HUES6 (cell line): ENCODE measurements at regions not wholly inside any gene's neighbourhood (a gene's known extent, or its start where the extent isn't known, plus 50 kb on each side); places are given as distances from the start of the nearest gene placed in this dataset.

Source experiments
- H3K27ac ChIP-seq: 2 replicates; pipeline ENCODE4 v1.7.0; 2013; ENCODE audit warnings: low read depth, mild to moderate bottlenecking, low read length, inconsistent platforms
- H3K27me3 ChIP-seq: 2 replicates; pipeline ENCODE4 v1.6.1; 2013; ENCODE audit warnings: low read length; ENCODE audit not compliant: control insufficient read depth, insufficient read depth
- H3K36me3 ChIP-seq: 2 replicates; pipeline ENCODE4 v1.6.1; 2013; ENCODE audit warnings: low read length; ENCODE audit not compliant: control insufficient read depth, insufficient read depth
- H3K4me1 ChIP-seq: 2 replicates; pipeline ENCODE4 v1.6.1; 2013; ENCODE audit warnings: low read length; ENCODE audit not compliant: control insufficient read depth, insufficient read depth
- H3K4me3 ChIP-seq: 2 replicates; pipeline ENCODE4 v1.5.1; 2013; ENCODE audit warnings: low read depth, low read length
- H3K9ac ChIP-seq: one replicate; pipeline ENCODE4 v1.6.1; 2013; ENCODE audit warnings: mild to moderate bottlenecking, low read length
- H3K9me3 ChIP-seq: 2 replicates; pipeline ENCODE4 v1.6.1; 2013; ENCODE audit warnings: low read depth, low read length; ENCODE audit not compliant: control insufficient read depth, insufficient read depth

GRCh38 chr2:125042727-125043126 lies 1017.6 kb downstream of the CNTNAP5 start:
- no peaks in the 10 kb centered on the region for H3K4me1 ChIP-seq
- H3K4me3 ChIP-seq, result no peak overlapping the region
- no peaks in the 10 kb centered on the region for H3K27me3 ChIP-seq
- no peak overlapping the region for H3K27ac ChIP-seq
- H3K9ac ChIP-seq, result no peak overlapping the region
- H3K9me3 ChIP-seq, result no peaks in the 10 kb centered on the region
- no peaks in the 10 kb centered on the region for H3K36me3 ChIP-seq

DNA sequence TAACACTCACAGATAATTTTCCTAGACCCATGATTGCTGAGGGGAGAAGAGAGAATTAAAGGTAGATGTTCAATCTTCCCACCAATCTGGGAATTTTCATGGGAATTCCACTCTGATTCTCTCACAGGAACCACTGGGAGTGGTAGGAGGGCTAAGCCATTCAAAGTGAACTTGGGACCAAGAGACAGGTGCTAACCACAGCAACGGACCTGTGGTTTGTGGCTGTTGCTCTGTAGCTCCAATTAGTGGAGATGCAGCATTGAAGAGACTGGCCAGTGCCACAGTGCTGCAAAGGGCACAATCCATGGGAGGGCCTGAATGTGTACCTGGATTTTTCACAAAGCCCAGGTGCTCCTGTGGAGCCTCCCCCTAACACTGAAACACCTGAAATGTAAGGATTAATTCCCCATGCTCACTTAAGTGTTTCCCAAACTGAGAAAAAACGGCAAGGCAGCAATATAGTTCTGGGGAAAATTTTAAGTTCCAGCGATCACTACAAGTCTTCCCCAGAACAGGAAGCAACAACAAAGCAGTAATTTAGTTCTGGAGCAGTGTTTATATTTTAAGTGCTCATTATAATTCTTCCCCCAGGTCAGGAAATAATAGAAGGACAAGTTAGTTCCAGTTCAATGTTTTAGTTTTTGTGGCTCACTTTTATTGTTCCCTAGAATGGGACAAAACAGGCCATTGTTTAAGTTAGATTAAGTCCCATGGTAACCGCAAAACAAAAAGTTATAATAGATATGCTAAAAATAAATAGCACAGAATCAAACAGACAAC lies 1045.8 kb downstream of the CNTNAP5 start:
- Histone ChIP-seq H3K27ac (no peak overlapping the region), H3K36me3 (no peaks in the 10 kb centered on the region), H3K4me1 (no peaks in the 10 kb centered on the region), H3K4me3 (no peak overlapping the region), H3K27me3 (no peaks in the 10 kb centered on the region), H3K9ac (no peak overlapping the region), H3K9me3 (peaks cover 5% of the 10 kb centered on the region; the same call in 1 of the 2 replicates)

DNA sequence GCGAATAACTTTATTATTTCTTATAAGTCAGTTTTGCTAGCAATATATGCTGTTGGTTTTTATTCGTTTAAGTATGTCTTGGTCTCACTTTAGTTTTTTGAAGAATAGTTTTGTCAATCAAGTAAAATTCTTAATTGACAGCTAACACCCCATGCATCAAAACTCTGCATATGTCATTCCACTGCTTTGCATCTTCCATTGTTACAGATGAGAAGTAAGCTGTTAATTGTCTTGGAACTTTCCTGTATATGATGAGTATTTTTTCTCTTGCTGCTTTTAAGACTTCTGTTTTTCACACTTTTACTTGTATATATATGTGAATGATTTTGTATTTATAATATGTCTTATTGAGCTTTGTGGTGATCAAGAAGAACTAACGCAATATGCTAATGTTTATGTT lies 1048.4 kb downstream of the CNTNAP5 start:
- Histone ChIP-seq H3K4me3 (no peak overlapping the region), H3K27ac (no peak overlapping the region), H3K9me3 (peaks cover 5% of the 10 kb centered on the region; the same call in 1 of the 2 replicates), H3K9ac (no peak overlapping the region), H3K36me3 (no peaks in the 10 kb centered on the region), H3K27me3 (no peaks in the 10 kb centered on the region), H3K4me1 (no peaks in the 10 kb centered on the region)

GRCh38 chr2:125085904-125086303 lies 1060.8 kb downstream of the CNTNAP5 start:
- H3K27ac ChIP-seq, result no peak overlapping the region
- no peaks in the 10 kb centered on the region for H3K9me3 ChIP-seq
- H3K36me3 ChIP-seq, result no peaks in the 10 kb centered on the region
- peaks cover 3% of the 10 kb centered on the region; the same call in 1 of the 2 replicates for H3K4me1 ChIP-seq
- H3K4me3 ChIP-seq, result no peak overlapping the region
- no peaks in the 10 kb centered on the region for H3K27me3 ChIP-seq
- H3K9ac ChIP-seq, result no peak overlapping the region

DNA sequence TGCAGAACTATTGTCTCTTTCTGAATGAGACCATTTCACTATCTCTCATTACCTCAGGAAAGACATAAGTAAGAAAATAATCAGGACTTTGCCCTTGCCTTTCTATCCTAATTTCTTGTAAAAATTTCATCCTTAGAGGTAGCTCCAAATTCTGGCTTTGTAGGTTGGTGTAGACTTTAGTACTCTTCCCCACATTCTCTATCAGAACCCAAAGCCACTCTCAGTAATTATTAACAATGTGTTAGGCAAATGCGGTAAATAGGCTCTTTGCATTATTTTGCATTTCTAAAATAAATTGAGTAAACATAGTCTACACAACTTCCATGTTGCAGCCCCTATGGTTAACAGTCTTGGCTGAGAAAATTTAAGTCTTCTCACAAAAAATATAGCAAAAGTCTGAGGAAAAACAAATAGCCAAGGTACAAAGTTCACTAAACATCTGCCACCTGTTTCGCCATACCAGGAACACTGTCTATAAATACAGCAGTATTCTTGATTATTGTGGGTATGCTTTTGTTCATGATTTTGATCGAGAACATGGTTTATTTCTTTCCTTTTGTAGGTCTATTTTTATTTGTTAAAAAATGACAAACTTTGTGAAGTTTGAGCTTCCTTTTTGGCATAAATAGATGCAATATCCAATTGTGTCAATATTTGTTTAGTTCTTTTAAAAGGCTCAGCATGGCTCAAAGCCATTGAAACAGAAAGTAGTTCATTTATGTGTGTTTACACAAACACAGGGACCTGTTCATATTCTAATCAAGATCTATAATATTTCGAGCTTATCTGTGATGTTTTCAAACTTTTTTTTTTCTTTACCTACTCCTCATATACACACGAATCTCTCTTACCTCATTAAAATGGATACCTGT lies 1061.5 kb downstream of the CNTNAP5 start:
- peaks cover 3% of the 10 kb centered on the region; the same call in 1 of the 2 replicates for H3K4me1 ChIP-seq
- no peaks in the 10 kb centered on the region for H3K9me3 ChIP-seq
- no peak overlapping the region for H3K4me3 ChIP-seq
- no peak overlapping the region for H3K27ac ChIP-seq
- no peaks in the 10 kb centered on the region for H3K27me3 ChIP-seq
- no peak overlapping the region for H3K9ac ChIP-seq
- no peaks in the 10 kb centered on the region for H3K36me3 ChIP-seq

DNA sequence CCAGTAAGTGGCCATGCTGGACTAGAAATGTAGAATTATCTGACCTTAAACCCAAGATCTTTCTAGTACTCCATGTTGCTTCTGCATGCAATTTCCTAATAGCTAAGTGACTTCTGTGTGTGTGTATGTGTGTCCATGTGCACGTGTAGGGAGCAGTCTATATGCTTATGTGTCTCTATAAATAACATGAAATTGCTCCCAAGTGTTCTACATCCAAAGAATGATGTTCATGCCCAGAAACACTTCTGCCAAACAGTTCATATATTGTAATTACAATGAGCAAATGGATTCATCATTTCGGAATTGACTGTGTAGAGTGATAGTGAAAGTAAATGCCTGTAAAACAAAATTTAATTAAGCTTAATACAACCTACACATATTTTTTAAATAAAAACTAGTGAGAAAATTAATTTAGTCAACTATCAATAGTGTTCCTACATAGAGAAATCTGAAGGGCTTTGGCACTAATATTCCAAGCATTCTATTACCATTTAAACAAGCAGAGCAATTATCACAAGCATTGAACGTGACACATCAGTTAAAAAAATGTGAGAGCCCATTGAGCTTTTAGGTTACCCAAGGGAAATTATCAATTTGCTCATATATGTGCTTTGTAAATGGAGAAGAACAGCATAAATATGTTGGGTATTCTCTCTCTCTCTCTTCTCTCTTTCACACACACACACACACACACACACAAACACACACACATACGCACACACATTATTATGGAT lies 1067.4 kb downstream of the CNTNAP5 start:
- H3K36me3 ChIP-seq, result no peaks in the 10 kb centered on the region
- no peaks in the 10 kb centered on the region for H3K4me1 ChIP-seq
- no peak overlapping the region for H3K4me3 ChIP-seq
- no peak overlapping the region for H3K27ac ChIP-seq
- H3K9ac ChIP-seq, result no peak overlapping the region
- no peaks in the 10 kb centered on the region for H3K27me3 ChIP-seq
- no peaks in the 10 kb centered on the region for H3K9me3 ChIP-seq

- Histone ChIP-seq H3K27ac (no peak overlapping the region), H3K9ac (no peak overlapping the region), H3K36me3 (no peaks in the 10 kb centered on the region), H3K9me3 (no peaks in the 10 kb centered on the region), H3K4me1 (no peaks in the 10 kb centered on the region), H3K4me3 (no peak overlapping the region), H3K27me3 (no peaks in the 10 kb centered on the region)
These were observed 1070.7 kb downstream of the CNTNAP5 start for GRCh38 chr2:125095826-125096225.

DNA sequence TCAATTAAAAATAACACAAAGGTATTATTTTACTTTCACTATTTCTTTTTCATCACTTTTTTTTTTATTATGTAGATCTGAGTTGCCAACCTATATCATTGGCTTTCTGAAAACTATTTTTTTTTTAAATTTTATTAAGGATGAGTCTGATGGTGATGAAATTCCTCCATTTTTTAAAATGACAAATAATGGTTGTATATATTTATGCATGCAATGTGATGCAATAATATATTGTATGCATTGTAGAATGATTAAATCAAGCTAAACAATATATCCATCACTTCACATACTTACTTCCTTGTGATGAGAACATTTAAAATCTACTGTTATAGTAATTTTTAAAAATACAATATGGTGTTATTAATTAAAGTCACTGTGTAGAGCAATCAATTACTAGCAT lies 1081.6 kb downstream of the CNTNAP5 start:
- no peaks in the 10 kb centered on the region for H3K4me1 ChIP-seq
- no peaks in the 10 kb centered on the region for H3K27me3 ChIP-seq
- no peaks in the 10 kb centered on the region for H3K9me3 ChIP-seq
- no peak overlapping the region for H3K9ac ChIP-seq
- H3K36me3 ChIP-seq, result no peaks in the 10 kb centered on the region
- no peak overlapping the region for H3K4me3 ChIP-seq
- no peak overlapping the region for H3K27ac ChIP-seq

DNA sequence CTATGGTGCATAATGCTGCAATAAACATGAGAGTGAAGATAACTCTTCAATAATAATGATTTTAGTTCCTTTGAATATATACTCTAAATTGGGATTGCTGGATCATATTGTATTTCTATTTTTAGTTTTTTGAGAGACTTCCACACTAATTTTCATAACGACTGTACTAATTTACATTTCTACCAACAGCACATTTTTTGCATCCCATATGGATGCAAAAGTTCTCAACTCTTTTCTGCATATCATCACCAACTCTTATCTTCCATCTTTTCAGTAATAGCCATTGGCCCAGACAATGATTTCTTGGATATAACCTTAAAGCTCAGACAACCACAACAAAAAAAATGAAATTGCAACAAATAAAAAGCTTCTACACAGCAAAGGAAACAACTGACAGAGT lies 1082.4 kb downstream of the CNTNAP5 start:
- H3K36me3 ChIP-seq, result no peaks in the 10 kb centered on the region
- no peaks in the 10 kb centered on the region for H3K9me3 ChIP-seq
- H3K27me3 ChIP-seq, result no peaks in the 10 kb centered on the region
- H3K27ac ChIP-seq, result no peak overlapping the region
- no peaks in the 10 kb centered on the region for H3K4me1 ChIP-seq
- no peak overlapping the region for H3K9ac ChIP-seq
- no peak overlapping the region for H3K4me3 ChIP-seq

DNA sequence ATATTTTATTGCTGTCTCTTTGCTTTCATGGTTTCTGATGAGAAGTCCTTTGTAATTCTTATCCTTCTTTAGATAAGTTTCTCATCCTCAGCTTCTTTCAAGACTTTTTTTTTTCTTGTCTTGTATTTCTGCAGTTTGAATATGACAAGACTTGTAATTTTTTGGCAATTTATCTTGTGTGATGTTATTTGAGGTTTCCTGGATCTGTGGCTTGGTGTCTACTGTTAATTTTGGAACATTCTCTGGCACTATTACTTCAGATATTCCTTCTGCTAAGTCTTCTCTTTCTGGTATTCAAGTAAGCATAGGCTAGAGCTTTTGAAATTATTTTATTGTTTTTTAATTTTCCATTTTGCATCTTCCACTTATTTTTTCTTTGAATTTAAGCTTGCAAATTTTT lies 1083.2 kb downstream of the CNTNAP5 start:
- no peaks in the 10 kb centered on the region for H3K4me1 ChIP-seq

More for the DNA sequence above, 1083.2 kb downstream of the CNTNAP5 start:
- Histone ChIP-seq H3K36me3 (no peaks in the 10 kb centered on the region), H3K9me3 (no peaks in the 10 kb centered on the region), H3K27me3 (no peaks in the 10 kb centered on the region), H3K27ac (no peak overlapping the region), H3K4me3 (no peak overlapping the region), H3K9ac (no peak overlapping the region)
